SK-N-SH treated with all-trans-retinoic acid at 6 μM for 48 hours (cell line): ENCODE measurements at regions not wholly inside any gene's neighbourhood (a gene's known extent, or its start where the extent isn't known, plus 50 kb on each side); places are given as distances from the start of the nearest gene placed in this dataset.

Experiments
- ATAC-seq: fragments of 200-7000 bp; cut with Tn5 transposase; 3 replicates; pipeline ENCODE4 v1.9.1; 2020; ENCODE audit warnings: mild to moderate bottlenecking, moderate library complexity
- ARNTL ChIP-seq: fragments of 450-650 bp; formaldehyde crosslinking; IDR thresholded peaks from 2 replicates; pipeline ENCODE4 v1.5.0; 2020; ENCODE audit warnings: low read depth, mild to moderate bottlenecking, moderate library complexity, borderline replicate concordance
- CREB5 ChIP-seq: fragments of 250-450 bp; sonication (Bioruptor Pico); IDR thresholded peaks from 2 replicates; pipeline ENCODE4 v1.5.1; 2020; ENCODE audit warnings: low read depth, mild to moderate bottlenecking, moderate library complexity
- CSRNP3 ChIP-seq: fragments of 250-450 bp; sonication (Bioruptor Pico); IDR thresholded peaks from 2 replicates; pipeline ENCODE4 v1.5.1; 2021; ENCODE audit warnings: mild to moderate bottlenecking, moderate library complexity
- GLIS3 ChIP-seq: fragments of 250-450 bp; sonication (Bioruptor Pico); IDR thresholded peaks from 2 replicates; pipeline ENCODE4 v1.5.0; 2020; ENCODE audit warnings: mild to moderate bottlenecking, moderate library complexity
- ISL1 ChIP-seq: fragments of 250-450 bp; sonication (Bioruptor Pico); IDR thresholded peaks from 2 replicates; pipeline ENCODE4 v2.1.2; 2022; ENCODE audit warnings: mild to moderate bottlenecking, moderate library complexity
- POU6F1 ChIP-seq: fragments of 250-450 bp; sonication (Bioruptor Pico); IDR thresholded peaks from 2 replicates; pipeline ENCODE4 v1.8.0; 2021; ENCODE audit warnings: low read depth, mild to moderate bottlenecking, moderate library complexity, borderline replicate concordance
- PPARA ChIP-seq: fragments of 250-450 bp; sonication (Bioruptor Pico); IDR thresholded peaks from 2 replicates; pipeline ENCODE4 v1.5.0; 2020; ENCODE audit warnings: mild to moderate bottlenecking, borderline replicate concordance
- RARB ChIP-seq: fragments of 250-450 bp; sonication (Bioruptor Pico); IDR thresholded peaks from 2 replicates; pipeline ENCODE4 v1.8.0; 2021; ENCODE audit warnings: mild to moderate bottlenecking, moderate library complexity
- SNAI2 ChIP-seq: fragments of 250-450 bp; sonication (Bioruptor Pico); IDR thresholded peaks from 2 replicates; pipeline ENCODE4 v1.5.0; 2020; ENCODE audit warnings: mild to moderate bottlenecking, moderate library complexity
- TCF4 ChIP-seq: fragments of 250-450 bp; sonication (Bioruptor Pico); IDR thresholded peaks from 2 replicates; pipeline ENCODE4 v1.8.0; 2021; ENCODE audit warnings: mild to moderate bottlenecking, moderate library complexity, borderline replicate concordance
- TOX ChIP-seq: fragments of 250-450 bp; sonication (Bioruptor Pico); IDR thresholded peaks from 2 replicates; pipeline ENCODE4 v1.8.0; 2021; ENCODE audit warnings: mild to moderate bottlenecking, moderate library complexity, borderline replicate concordance
- TSHZ2 ChIP-seq: fragments of 250-450 bp; sonication (Bioruptor Pico); IDR thresholded peaks from 2 replicates; pipeline ENCODE4 v1.5.0; 2020; ENCODE audit warnings: mild to moderate bottlenecking, moderate library complexity
- ZC3H10 ChIP-seq: fragments of 250-450 bp; sonication (Bioruptor Pico); IDR thresholded peaks from 2 replicates; pipeline ENCODE4 v1.5.1; 2021; ENCODE audit warnings: mild to moderate bottlenecking, moderate library complexity
- ZFP30 ChIP-seq: fragments of 450-650 bp; formaldehyde crosslinking; IDR thresholded peaks from 2 replicates; pipeline ENCODE4 v1.5.0; 2022; ENCODE audit warnings: mild to moderate bottlenecking, moderate library complexity
- ZNF565 ChIP-seq: fragments of 450-650 bp; formaldehyde crosslinking; conservative IDR thresholded peaks from 2 replicates; pipeline ENCODE4 v1.5.0; 2020; ENCODE audit warnings: low read depth, mild to moderate bottlenecking, moderate library complexity
- ZNF70 ChIP-seq: fragments of 450-650 bp; formaldehyde crosslinking; IDR thresholded peaks from 2 replicates; pipeline ENCODE4 v1.5.0; 2020; ENCODE audit warnings: mild to moderate bottlenecking, moderate library complexity
- ZNF8 ChIP-seq: fragments of 450-650 bp; formaldehyde crosslinking; IDR thresholded peaks from 2 replicates; pipeline ENCODE4 v1.5.0; 2020; ENCODE audit warnings: mild to moderate bottlenecking, moderate library complexity

- TF ChIP-seq TSHZ2 (CRISPR knock-in tag) (no peak), TOX (CRISPR knock-in tag) (no peak)
Observed at GRCh38 chr4:23040539-23040938, 347.8 kb downstream of the GBA3 start (continued).

GRCh38 chr4:23039818-23040217 is 347.1 kb downstream of the GBA3 start:
- no peak for ATAC-seq
- TF ChIP-seq TSHZ2 (CRISPR knock-in tag) (no peak), PPARA (CRISPR knock-in tag) (no peak), TCF4 (no peak), SNAI2 (CRISPR knock-in tag) (no peak), ZNF8 (no peak), TOX (CRISPR knock-in tag) (no peak), ARNTL (no peak), CSRNP3 (CRISPR knock-in tag) (no peak), ZNF565 (CRISPR knock-in tag) (no peak), POU6F1 (CRISPR knock-in tag) (no peak), CREB5 (CRISPR knock-in tag) (no peak), ZFP30 (no peak)

- no peak for ATAC-seq
- TF ChIP-seq PPARA (CRISPR knock-in tag): no peak
Observed at GRCh38 chr4:23038626-23039491, 346.1 kb downstream of the GBA3 start.

- ATAC-seq: no peak
Observed at GRCh38 chr4:23036921-23037495, 344.3 kb downstream of the GBA3 start.

GRCh38 chr4:23036503-23036902 is 343.8 kb downstream of the GBA3 start:
- ATAC-seq: no peak

More at GRCh38 chr4:23036921-23037495, 344.3 kb downstream of the GBA3 start:
- TF ChIP-seq ZC3H10 (CRISPR knock-in tag): no peak
- TF ChIP-seq TOX (CRISPR knock-in tag): no peak
- TF ChIP-seq PPARA (CRISPR knock-in tag): no peak
- TF ChIP-seq ZNF70 (CRISPR knock-in tag): no peak

More at GRCh38 chr4:23036503-23036902, 343.8 kb downstream of the GBA3 start:
- TF ChIP-seq GLIS3 (CRISPR knock-in tag): no peak
- TF ChIP-seq ISL1: no peak
- TF ChIP-seq ZNF70 (CRISPR knock-in tag): no peak
- no peak for TF ChIP-seq RARB (CRISPR knock-in tag)
- no peak for TF ChIP-seq POU6F1 (CRISPR knock-in tag)
